Vagina (tissue), 2 donors: ENCODE measurements at regions not wholly inside any gene's neighbourhood (a gene's known extent, or its start where the extent isn't known, plus 50 kb on each side); places are given as distances from the start of the nearest gene placed in this dataset.

Source experiments
- POLR2A ChIP-seq, 2 donors: fragments of 450-650 bp; IDR thresholded peaks; one replicate each; pipeline ENCODE4 v1.6.1; 2017; ENCODE audit warnings: antibody characterized with exemption in 2 of 2, mild to moderate bottlenecking in 2 of 2, moderate library complexity in 2 of 2
- POLR2AphosphoS5 ChIP-seq, 2 donors: sonication (generic); formaldehyde crosslinking; IDR thresholded peaks; one replicate each; pipeline ENCODE4 v1.9.0; 2017; ENCODE audit warnings: antibody characterized with exemption in 2 of 2, mild to moderate bottlenecking in 2 of 2, low read depth in 1 of 2; ENCODE audit not compliant: insufficient read depth in 1 of 2
- TF ChIP-seq, protein P1 (sequence below), 3 experiments: fragments of 450-650 bp in 2 of 3; fragments of 200-600 bp in 1 of 3; sonication (generic) in 1 of 3; IDR thresholded peaks; one replicate each; pipeline ENCODE4 v1.5.1; 2017 to 2019; ENCODE audit warnings: antibody characterized with exemption in 3 of 3, mild to moderate bottlenecking in 2 of 3, moderate library complexity in 2 of 3

DNA sequence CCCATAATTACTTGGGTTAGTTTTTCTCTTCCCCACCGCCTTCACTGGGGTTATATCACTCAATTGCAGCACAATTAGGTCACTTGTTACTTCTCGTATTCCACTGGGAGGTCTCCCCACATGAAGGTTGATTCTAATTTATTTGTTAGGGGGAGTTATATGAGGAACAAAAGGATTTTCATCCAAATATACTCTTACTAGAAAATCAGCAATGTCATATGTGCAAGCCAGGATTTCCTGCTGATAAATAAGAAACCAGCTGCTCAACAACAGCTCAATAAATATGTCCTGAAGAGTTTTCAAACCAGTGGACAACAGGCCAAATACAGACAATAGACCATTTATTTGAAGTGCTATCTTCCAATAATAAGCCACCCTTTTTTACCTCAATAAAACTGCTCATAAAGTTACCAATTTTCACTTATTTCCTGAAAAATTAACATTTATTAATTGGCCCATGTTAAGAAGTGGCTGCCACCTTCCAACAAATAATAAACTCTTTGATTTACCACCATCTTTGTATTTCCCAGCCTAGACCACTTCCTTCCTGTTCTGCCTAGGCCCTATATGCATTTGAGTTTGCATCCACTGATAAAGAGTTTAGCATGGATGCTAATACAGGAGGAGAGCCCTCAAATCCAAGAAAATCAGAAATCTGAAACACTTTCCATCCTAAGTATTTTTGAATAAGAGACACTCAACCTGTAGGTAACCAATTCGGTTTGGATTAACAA, 184.4 kb upstream of the SLC39A10 start:
- TF ChIP-seq POLR2AphosphoS5 (IDR thresholded peaks at IDR 0.05; ENCODE audit: insufficient read depth in 1 of 2, low read depth in 1 of 2) (no peak), POLR2A (IDR thresholded peaks at IDR 0.05) (no peak)
- TF ChIP-seq, protein P1, sequence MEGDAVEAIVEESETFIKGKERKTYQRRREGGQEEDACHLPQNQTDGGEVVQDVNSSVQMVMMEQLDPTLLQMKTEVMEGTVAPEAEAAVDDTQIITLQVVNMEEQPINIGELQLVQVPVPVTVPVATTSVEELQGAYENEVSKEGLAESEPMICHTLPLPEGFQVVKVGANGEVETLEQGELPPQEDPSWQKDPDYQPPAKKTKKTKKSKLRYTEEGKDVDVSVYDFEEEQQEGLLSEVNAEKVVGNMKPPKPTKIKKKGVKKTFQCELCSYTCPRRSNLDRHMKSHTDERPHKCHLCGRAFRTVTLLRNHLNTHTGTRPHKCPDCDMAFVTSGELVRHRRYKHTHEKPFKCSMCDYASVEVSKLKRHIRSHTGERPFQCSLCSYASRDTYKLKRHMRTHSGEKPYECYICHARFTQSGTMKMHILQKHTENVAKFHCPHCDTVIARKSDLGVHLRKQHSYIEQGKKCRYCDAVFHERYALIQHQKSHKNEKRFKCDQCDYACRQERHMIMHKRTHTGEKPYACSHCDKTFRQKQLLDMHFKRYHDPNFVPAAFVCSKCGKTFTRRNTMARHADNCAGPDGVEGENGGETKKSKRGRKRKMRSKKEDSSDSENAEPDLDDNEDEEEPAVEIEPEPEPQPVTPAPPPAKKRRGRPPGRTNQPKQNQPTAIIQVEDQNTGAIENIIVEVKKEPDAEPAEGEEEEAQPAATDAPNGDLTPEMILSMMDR (IDR thresholded peaks at IDR 0.05): no peak
